H9 (cell line): ENCODE measurements at regions not wholly inside any gene's neighbourhood (a gene's known extent, or its start where the extent isn't known, plus 50 kb on each side); places are given as distances from the start of the nearest gene placed in this dataset.

Experiments used
- DNase-seq: peaks from one replicate; pipeline ENCODE4 v3.0.0-alpha.2; 2017
- H2AFZ ChIP-seq: one replicate; pipeline ENCODE4 v1.6.1; 2013; ENCODE audit warnings: mild to moderate bottlenecking, low read length, control low read depth, moderate library complexity
- H2AK5ac ChIP-seq: 2 replicates; pipeline ENCODE4 v1.6.1; 2013; ENCODE audit warnings: low read length, control low read depth, mixed read lengths; ENCODE audit not compliant: insufficient read length
- H2BK120ac ChIP-seq: one replicate; pipeline ENCODE4 v1.6.1; 2013; ENCODE audit warnings: low read depth, mild to moderate bottlenecking, low read length, control low read depth, inconsistent platforms; ENCODE audit not compliant: poor library complexity, severe bottlenecking
- H2BK12ac ChIP-seq: 2 replicates; pipeline ENCODE4 v1.6.1; 2013; ENCODE audit warnings: low read length, control low read depth, mixed read lengths, low read depth; ENCODE audit not compliant: insufficient read length
- H2BK15ac ChIP-seq: 2 replicates; pipeline ENCODE4 v1.6.1; 2013; ENCODE audit warnings: low read depth, low read length, control low read depth
- H2BK20ac ChIP-seq: one replicate; pipeline ENCODE4 v1.6.1; 2013; ENCODE audit warnings: low read depth, mild to moderate bottlenecking, low read length, control low read depth, inconsistent platforms; ENCODE audit not compliant: poor library complexity, severe bottlenecking
- H2BK5ac ChIP-seq: 2 replicates; pipeline ENCODE4 v1.6.1; 2013; ENCODE audit warnings: low read length, control low read depth, mixed read lengths; ENCODE audit not compliant: insufficient read length
- H3K14ac ChIP-seq: 2 replicates; pipeline ENCODE4 v1.6.1; 2013; ENCODE audit warnings: low read length, control low read depth; ENCODE audit not compliant: insufficient read depth
- H3K18ac ChIP-seq: 2 replicates; pipeline ENCODE4 v1.6.1; 2013; ENCODE audit warnings: low read depth, mild to moderate bottlenecking, mixed read lengths, low read length, control low read depth; ENCODE audit not compliant: insufficient read length
- H3K23ac ChIP-seq: 2 replicates; pipeline ENCODE4 v1.6.1; 2013; ENCODE audit warnings: low read length, control low read depth, mixed read lengths, low read depth; ENCODE audit not compliant: insufficient read length
- H3K23me2 ChIP-seq: 2 replicates; pipeline ENCODE4 v1.6.1; 2013; ENCODE audit warnings: low read depth, mild to moderate bottlenecking, mixed read lengths, low read length, control low read depth; ENCODE audit not compliant: insufficient read length, poor library complexity, severe bottlenecking
- H3K27ac ChIP-seq: 2 replicates; pipeline ENCODE4 v1.5.1; 2013; ENCODE audit warnings: low read length, control low read depth, mixed read lengths, low read depth; ENCODE audit not compliant: insufficient read length
- H3K27me3 ChIP-seq: 2 replicates; pipeline ENCODE4 v1.6.1; 2013; ENCODE audit warnings: low read length, control low read depth, inconsistent platforms; ENCODE audit not compliant: insufficient read depth
- H3K4ac ChIP-seq: 2 replicates; pipeline ENCODE4 v1.6.1; 2013; ENCODE audit warnings: low read depth, mild to moderate bottlenecking, control low read depth, inconsistent platforms, low read length, moderate library complexity
- H3K4me1 ChIP-seq: 2 replicates; pipeline ENCODE4 v1.6.1; 2013; ENCODE audit warnings: low read length, control low read depth, inconsistent platforms; ENCODE audit not compliant: insufficient read depth
- H3K4me2 ChIP-seq: 2 replicates; pipeline ENCODE4 v1.6.1; 2013; ENCODE audit warnings: low read length, control low read depth, mixed read lengths; ENCODE audit not compliant: insufficient read length, insufficient read depth
- H3K56ac ChIP-seq: 2 replicates; pipeline ENCODE4 v1.6.1; 2013; ENCODE audit warnings: low read depth, mild to moderate bottlenecking, mixed read lengths, low read length, control low read depth; ENCODE audit not compliant: insufficient read length
- H3K79me1 ChIP-seq: 2 replicates; pipeline ENCODE4 v1.6.1; 2013; ENCODE audit warnings: low read depth, mild to moderate bottlenecking, moderate library complexity, low read length, control low read depth, inconsistent platforms; ENCODE audit not compliant: insufficient read depth, poor library complexity, severe bottlenecking
- H3K79me2 ChIP-seq: 2 replicates; pipeline ENCODE4 v1.6.1; 2013; ENCODE audit warnings: low read length, control low read depth, inconsistent platforms; ENCODE audit not compliant: insufficient read depth
- H3K9ac ChIP-seq: 2 replicates; pipeline ENCODE4 v1.6.1; 2013; ENCODE audit warnings: low read length, control low read depth, mixed read lengths; ENCODE audit not compliant: insufficient read length; ENCODE audit errors: extremely low read depth
- H3K9me3 ChIP-seq: one replicate; pipeline ENCODE4 v1.6.1; 2013; ENCODE audit warnings: low read depth, low read length, inconsistent platforms; ENCODE audit not compliant: control insufficient read depth
- H3T11ph ChIP-seq: one replicate; pipeline ENCODE4 v1.6.1; 2013; ENCODE audit warnings: mild to moderate bottlenecking, low read length, control low read depth, inconsistent platforms
- H4K20me1 ChIP-seq: one replicate; pipeline ENCODE4 v1.6.1; 2013; ENCODE audit not compliant: control insufficient read depth, insufficient read length, insufficient read depth
- H4K5ac ChIP-seq: 2 replicates; pipeline ENCODE4 v1.6.1; 2013; ENCODE audit warnings: low read depth, mild to moderate bottlenecking, mixed read lengths, low read length, control low read depth; ENCODE audit not compliant: insufficient read length
- H4K8ac ChIP-seq: replicated peaks from 2 replicates; pipeline ENCODE4 v1.6.1; 2013; ENCODE audit warnings: low read length, control low read depth, mixed read lengths, low read depth; ENCODE audit not compliant: insufficient read length
- H4K91ac ChIP-seq: 2 replicates; pipeline ENCODE4 v1.6.1; 2013; ENCODE audit warnings: low read depth, mild to moderate bottlenecking, moderate library complexity, mixed read lengths, low read length, control low read depth; ENCODE audit not compliant: insufficient read length
- H3K27ac Mint-ChIP-seq, 3 experiments: 2 replicates in 2 of 3; 3 replicates in 1 of 3; pipeline ENCODE4 v1.8.0; 2020 to 2021; ENCODE audit warnings: mixed read lengths in 3 of 3, mild to moderate bottlenecking in 1 of 3, moderate library complexity in 1 of 3
- H3K27me3 Mint-ChIP-seq: 2 replicates; pipeline ENCODE4 v1.8.0; 2021; ENCODE audit warnings: low read depth, mild to moderate bottlenecking, moderate library complexity, mixed read lengths
- H3K36me3 Mint-ChIP-seq, 3 experiments: 2 replicates in 2 of 3; 3 replicates in 1 of 3; pipeline ENCODE4 v1.8.0; 2020 to 2021; ENCODE audit warnings: low read depth in 3 of 3, mixed read lengths in 3 of 3; ENCODE audit not compliant: insufficient read depth in 1 of 3
- H3K4me1 Mint-ChIP-seq, 2 experiments: 2 replicates each; pipeline ENCODE4 v1.8.0; 2020; ENCODE audit warnings: mixed read lengths in 2 of 2
- H3K4me3 Mint-ChIP-seq, 2 experiments: 2 replicates in 1 of 2; 3 replicates in 1 of 2; pipeline ENCODE4 v1.8.0; 2020 to 2021; ENCODE audit warnings: mild to moderate bottlenecking in 2 of 2, mixed read lengths in 2 of 2, moderate library complexity in 1 of 2
- H3K9me3 Mint-ChIP-seq, 2 experiments: 2 replicates in 1 of 2; 3 replicates in 1 of 2; pipeline ENCODE4 v1.8.0; 2020; ENCODE audit warnings: mild to moderate bottlenecking in 2 of 2, mixed read lengths in 2 of 2, moderate library complexity in 1 of 2
- CTCF ChIP-seq: fragments of 200-600 bp; sonication (generic); conservative IDR thresholded peaks from 3 replicates; pipeline ENCODE4 v1.8.0; 2021; ENCODE audit warnings: antibody characterized with exemption, mild to moderate bottlenecking
- WGBS: extraction: QIAGEN DNeasy Blood & Tissue Kit; methylation state at CpG from one replicate; pipeline ENCODE4 v1.1.7; 2013; ENCODE audit warnings: missing lambda C conversion rate, low lambda C conversion rate, mixed read lengths; ENCODE audit not compliant: insufficient read length; ENCODE audit errors: extremely low coverage; 5-methylcytosine and 5-hydroxymethylcytosine counted together

GRCh38 chr2:240247241-240247867, 106.9 kb upstream of the OTOS start:
- no peak for DNase-seq
- Histone ChIP-seq H3K4ac (no peak overlapping the region), H3K4me1 (no peaks in the 10 kb centered on the region), H3K9me3 (no peaks in the 10 kb centered on the region), H4K8ac (no peak overlapping the region), H2BK120ac (no peak overlapping the region), H3K14ac (no peak overlapping the region), H2BK20ac (no peak overlapping the region), H3K18ac (no peak overlapping the region), H3K9ac (no peak overlapping the region), H2AK5ac (no peak overlapping the region), H2BK5ac (no peak overlapping the region), H3K23ac (no peak overlapping the region), H3K79me2 (no peaks in the 10 kb centered on the region), H3T11ph (no peak overlapping the region), H3K23me2 (no peaks in the 10 kb centered on the region), H3K27ac (no peak overlapping the region), H3K56ac (no peak overlapping the region), H4K20me1 (no peaks in the 10 kb centered on the region), H2AFZ (no peak overlapping the region), H3K4me2 (no peak overlapping the region), H2BK15ac (no peak overlapping the region), H3K27me3 (no peaks in the 10 kb centered on the region), H4K5ac (no peak overlapping the region), H3K79me1 (no peaks in the 10 kb centered on the region), H4K91ac (no peak overlapping the region), H2BK12ac (no peak overlapping the region)
- H3K27ac Mint-ChIP-seq = no peak overlapping the region
- H3K27me3 Mint-ChIP-seq = peaks cover 6% of the 10 kb centered on the region
- no peaks in the 10 kb centered on the region for H3K36me3 Mint-ChIP-seq
- H3K4me1 Mint-ChIP-seq = peaks cover 0 to 10% of the 10 kb centered on the region in 2 experiments; a peak in 3 of 4 replicates
- WGBS = no CpG with 5 or more reads among the region's 10 CpGs
- no peak overlapping the region for H3K4me3 Mint-ChIP-seq
- no peak for TF ChIP-seq CTCF
- no peaks in the 10 kb centered on the region; a peak in 1 of 5 replicates for H3K9me3 Mint-ChIP-seq
